Superior temporal gyrus (tissue), 1 donor: ENCODE measurements at regions not wholly inside any gene's neighbourhood (a gene's known extent, or its start where the extent isn't known, plus 50 kb on each side); places are given as distances from the start of the nearest gene placed in this dataset.
"Not testable (repeated sequence)": the region's sequence is repeated elsewhere in the genome, so short reads cannot be mapped to it uniquely, and the experiment has no call there.

Experiments used
- DNase-seq: peaks from one replicate; pipeline ENCODE4 v3.0.0-alpha.2; 2016; ENCODE audit errors: extremely low spot score

DNA sequence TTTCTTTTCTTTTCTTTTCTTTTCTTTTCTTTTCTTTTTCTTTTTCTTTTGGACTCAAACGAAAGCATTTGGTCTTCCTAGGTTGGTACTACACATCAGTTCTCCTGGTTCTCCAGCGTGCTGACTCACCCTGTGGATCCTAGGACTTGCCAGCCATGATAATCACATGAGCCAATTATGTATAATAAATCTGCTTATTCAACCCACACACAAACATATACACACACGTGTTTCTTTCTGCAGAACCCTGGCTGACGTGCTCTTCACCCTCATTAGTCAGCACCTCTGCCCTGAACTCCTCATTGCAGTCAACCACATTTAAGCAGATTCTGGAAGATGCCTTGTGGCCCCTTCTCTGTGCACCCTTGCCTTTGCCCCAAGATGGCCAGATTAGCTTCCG is 162.4 kb upstream of the MYT1L start:
- no peak for DNase-seq

DNA sequence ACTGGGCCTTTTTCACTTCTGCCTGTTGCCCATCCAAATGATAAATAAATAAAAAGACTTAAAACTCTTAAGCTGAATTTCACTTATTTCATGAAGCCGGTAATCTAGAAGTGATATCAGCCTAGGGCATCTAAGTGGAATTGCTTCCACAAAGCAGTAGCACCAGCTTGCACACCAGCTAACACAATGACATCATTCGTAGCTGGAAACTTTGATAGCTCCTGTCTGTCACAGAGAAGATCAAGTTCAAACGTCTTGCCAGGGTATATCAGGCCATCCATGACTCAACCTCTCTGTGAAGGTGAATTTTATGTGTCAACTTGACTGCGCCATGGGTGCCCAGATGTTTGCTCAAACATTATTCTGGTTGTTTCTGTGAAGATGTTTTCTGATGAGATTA is 161.7 kb upstream of the MYT1L start:
- DNase-seq, result no peak

DNA sequence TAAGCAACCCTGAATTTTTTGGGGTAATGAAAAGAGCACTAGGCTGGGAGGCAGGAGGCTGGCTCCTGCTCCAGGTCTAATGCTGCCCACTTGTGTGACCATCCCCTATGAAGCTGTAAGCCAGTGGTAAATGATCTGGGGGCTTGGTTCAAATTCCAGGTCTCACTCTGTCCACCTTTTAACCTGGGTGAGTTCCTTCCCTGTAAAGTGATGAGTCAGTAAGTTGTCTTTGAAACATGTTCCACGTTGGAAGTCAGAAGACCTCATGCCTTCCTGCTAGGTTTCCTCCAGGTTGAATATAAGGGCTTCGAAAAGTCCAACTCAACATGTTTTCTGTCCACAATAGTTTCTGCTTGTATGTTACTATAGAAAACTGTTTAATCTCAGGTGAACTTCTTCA is 160.9 kb upstream of the MYT1L start:
- DNase-seq, result no peak

DNA sequence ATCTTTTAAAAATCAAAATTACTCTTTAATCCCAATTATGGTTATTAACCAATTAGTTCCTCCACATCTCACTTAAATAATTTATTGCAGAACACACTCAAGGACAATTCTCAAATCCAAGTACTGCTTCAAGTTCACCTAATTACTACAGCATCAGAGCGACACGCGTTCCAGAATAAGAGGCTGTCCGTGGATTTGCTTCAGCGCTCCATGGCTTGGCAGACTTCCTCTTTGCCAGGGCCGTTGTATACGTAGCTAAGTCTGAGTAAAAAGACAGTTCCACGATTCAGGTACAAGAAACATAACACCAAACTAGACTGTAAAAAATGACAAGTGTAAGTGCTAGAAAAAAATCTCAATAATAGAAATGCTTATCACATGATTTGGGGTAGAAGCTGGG is 153.2 kb upstream of the MYT1L start:
- no peak for DNase-seq

DNA sequence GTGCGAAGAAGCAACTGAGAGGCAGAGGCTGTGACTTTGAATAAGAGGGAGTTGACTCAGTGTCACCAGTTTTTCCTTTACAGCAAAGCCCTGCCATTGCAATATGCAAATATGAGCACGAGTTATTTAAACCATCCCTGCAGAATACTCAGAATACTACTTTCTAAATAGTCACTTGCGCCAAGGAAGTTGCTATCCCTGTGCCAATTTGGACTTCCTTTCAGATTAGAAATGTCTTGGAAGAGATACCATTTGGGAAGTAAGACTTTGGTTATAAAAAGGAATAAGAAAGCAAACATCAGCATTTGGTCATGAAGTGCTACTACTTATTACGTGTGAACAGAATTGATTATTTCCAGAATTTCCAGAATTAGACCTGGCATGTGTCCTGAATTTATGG is 151.8 kb upstream of the MYT1L start:
- no peak for DNase-seq

- no peak for DNase-seq
Measured at GRCh38 chr2:2472881-2473280, 141.8 kb upstream of the MYT1L start.

GRCh38 chr2:2472044-2472443 is 141.0 kb upstream of the MYT1L start:
- no peak for DNase-seq

GRCh38 chr2:2466534-2466933 is 135.5 kb upstream of the MYT1L start:
- DNase-seq, result no peak

- DNase-seq, result no peak
Measured at GRCh38 chr2:2464643-2465042, 133.6 kb upstream of the MYT1L start.

- DNase-seq, result no peak
Measured at GRCh38 chr2:2464094-2464493, 133.0 kb upstream of the MYT1L start.

- no peak for DNase-seq
Measured at GRCh38 chr2:2456721-2457120, 125.6 kb upstream of the MYT1L start.

- no peak for DNase-seq
Measured at GRCh38 chr2:2455151-2455550, 124.1 kb upstream of the MYT1L start.

DNA sequence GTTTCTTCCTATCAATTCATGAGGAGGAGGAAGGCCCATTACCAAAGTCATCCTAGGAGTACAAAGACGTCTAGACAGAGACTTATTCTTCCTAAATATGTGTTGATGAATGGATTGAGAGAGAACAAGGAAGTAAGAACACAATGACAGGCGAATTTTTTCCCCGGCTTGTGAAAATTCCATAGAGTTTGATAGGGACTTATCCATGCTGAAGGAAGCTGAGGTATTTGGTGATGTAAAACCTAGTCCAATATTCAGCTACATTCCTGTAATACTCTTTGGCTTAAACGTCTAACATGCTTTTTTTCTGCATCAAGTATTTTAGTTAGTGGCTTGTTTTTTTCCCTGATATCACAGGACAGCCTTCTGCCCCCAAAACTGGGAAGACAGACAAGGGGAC is 121.9 kb upstream of the MYT1L start:
- no peak for DNase-seq

DNA sequence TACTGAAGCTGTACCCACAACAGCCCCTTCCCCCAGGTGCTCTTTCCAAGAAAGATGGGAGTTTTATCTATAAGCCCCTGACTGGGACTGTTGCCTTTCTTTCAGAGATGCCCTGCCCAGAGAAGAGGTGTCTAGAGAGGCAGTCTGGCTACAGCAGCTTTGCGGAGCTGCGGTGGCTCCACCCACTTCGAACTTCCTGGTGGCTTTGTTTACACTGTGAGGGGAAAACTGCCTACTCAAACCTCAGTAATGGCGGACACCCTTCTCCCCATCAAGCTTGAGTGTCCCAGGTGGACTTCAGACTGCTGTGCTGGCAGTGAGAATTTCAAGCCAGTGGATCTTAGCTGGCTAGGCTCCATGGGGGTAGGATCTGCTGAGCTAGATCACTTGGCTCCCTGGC is 120.2 kb upstream of the MYT1L start:
- not testable (repeated sequence) for DNase-seq

DNA sequence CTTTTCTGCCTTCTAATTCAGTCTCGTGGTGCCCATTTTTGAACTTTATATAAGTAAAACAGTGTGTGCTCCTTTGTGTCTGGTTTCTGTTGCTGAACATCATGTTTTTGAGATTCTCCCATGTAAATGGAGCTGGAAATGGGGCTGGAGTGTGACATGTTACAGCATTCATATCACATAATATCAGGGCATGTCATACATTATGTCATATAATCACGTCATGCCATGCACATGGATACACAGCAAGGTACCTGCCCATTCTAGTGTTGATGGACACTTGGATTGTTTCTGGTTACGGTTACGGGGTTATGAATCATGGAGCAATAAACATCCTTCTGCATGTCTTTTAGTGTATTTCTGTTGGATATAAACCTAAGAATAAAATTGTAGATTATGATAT is 117.1 kb upstream of the MYT1L start:
- DNase-seq, result no peak

GRCh38 chr2:2422621-2423020 is 91.5 kb upstream of the MYT1L start:
- no peak for DNase-seq

DNA sequence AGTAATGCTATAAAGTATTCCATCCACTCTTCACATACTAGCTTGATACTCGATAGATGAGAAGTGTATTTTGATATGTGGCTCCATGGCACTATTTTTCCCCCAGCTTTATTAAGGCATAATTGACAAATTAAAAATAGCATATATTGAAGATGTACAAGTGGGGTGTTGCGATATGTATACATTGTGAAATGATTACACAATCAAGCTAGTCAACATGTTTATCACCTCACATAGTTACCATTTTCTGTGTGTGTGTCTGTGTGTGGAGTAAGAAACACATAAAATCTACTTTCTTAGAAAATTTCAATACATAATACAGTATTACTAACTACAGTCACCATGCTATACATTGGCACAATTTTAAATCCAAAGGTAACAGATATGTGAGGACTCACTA is 82.5 kb upstream of the MYT1L start:
- no peak for DNase-seq

- no peak for DNase-seq
Measured at GRCh38 chr2:2410987-2411386, 79.9 kb upstream of the MYT1L start.

GRCh38 chr2:2409481-2409880 is 78.4 kb upstream of the MYT1L start:
- no peak for DNase-seq

GRCh38 chr2:2405780-2406179 is 74.7 kb upstream of the MYT1L start:
- no peak for DNase-seq

DNA sequence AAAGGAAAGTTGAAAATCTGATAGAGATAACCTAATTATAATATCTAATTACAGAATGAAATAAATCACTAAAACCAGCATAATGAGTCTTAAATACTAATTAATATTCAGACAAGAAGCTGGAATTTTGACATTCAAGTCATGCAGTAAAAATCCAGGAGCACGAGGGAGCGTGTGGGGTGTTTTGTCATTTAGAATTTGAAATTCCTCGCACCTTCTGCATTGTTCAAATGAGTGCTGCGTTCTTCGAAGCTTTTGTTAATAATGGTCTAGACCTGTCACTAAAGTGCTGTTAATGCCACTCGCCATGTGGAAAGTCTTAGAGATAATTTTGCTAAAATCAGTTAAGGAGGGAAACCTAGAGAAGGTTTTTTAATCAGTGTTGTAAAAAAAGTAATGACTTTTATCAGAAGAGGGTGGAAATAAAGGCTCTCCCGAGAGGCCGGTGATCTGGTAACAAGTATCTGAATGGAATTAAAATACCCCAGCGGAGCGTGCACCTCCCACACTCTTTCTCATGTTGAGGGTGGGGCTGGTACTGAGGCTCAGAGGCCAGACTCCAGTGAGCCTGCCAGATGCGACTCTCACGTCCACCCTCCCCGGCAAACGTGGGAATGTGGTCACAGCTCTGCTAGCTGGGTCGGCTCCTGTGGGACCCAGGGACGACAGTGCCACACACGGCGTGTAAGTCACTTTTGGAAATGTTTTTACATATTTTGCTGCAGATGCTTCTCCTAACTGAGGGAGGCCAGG is 69.4 kb upstream of the MYT1L start:
- no peak for DNase-seq

DNA sequence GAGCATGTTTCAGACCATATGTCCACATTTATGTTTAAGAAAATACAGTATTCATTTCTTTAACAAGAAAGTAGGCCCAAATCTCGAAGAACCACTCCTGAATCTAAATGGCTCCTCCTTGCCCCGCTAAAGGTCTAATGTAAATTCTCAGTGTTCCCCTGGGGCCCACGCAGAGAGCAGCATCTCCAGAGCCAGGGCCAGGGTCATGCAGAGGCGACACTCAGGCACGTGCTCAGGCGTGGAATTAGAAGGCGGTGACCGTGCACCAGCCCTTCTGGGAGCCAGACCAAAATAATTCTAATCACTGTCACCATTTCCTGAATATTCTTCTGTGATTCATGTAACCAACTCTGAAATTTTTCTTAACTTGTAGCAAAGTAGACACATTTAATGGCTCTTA is 68.3 kb upstream of the MYT1L start:
- DNase-seq, result no peak

DNA sequence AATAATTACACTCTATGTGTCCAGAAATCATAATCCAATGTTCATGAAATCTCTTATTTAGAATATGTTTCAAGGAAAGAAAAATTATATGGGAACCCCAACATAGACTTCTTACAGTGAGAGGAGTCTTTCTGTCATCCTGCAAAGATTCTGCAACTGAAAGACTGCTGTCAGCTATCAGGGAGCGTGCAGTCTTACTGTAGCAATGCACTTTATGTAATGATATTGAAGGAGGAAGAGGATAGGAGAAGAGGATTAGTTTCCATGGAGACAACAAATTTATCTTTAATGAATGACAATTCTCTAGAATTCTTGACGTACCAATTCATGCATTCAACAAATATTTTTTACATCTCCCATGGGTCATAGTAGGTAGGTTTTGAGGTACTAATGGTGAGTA is 61.3 kb upstream of the MYT1L start:
- no peak for DNase-seq

GRCh38 chr2:2389215-2389614 is 58.1 kb upstream of the MYT1L start:
- no peak for DNase-seq
